NCI-H2107 (cell line): ENCODE measurements at regions not wholly inside any gene's neighbourhood (a gene's known extent, or its start where the extent isn't known, plus 50 kb on each side); places are given as distances from the start of the nearest gene placed in this dataset.
"Not testable (repeated sequence)": the region's sequence is repeated elsewhere in the genome, so short reads cannot be mapped to it uniquely, and the experiment has no call there.

ENCODE experiments used
- DNase-seq: peaks from one replicate; lab custom pipeline; 2025; lab: John Stamatoyannopoulos, UW

DNA sequence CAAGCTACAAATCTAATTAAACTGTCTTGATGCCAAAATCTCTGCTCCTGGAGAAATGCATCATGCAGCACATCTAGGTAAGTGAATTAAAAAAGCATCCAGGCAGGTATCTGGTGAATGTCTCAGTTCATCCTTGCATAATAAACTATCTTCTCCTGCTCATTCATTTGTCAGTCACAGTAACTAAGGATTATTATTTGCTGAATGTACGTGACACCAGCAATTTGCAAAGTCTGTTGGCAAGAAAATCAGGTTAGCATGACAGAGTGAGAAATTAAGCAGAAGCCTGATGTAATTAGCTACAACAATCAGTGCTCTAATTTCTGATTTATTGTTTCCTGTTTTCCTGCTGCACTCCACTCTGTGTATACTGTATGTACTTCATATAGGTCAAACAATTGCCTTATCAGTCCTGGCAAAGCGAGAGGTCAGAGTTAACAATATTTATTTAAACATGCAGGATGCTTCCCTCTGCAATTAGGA is 213.6 kb downstream of the FBXO8 start:
- no peak for DNase-seq

DNA sequence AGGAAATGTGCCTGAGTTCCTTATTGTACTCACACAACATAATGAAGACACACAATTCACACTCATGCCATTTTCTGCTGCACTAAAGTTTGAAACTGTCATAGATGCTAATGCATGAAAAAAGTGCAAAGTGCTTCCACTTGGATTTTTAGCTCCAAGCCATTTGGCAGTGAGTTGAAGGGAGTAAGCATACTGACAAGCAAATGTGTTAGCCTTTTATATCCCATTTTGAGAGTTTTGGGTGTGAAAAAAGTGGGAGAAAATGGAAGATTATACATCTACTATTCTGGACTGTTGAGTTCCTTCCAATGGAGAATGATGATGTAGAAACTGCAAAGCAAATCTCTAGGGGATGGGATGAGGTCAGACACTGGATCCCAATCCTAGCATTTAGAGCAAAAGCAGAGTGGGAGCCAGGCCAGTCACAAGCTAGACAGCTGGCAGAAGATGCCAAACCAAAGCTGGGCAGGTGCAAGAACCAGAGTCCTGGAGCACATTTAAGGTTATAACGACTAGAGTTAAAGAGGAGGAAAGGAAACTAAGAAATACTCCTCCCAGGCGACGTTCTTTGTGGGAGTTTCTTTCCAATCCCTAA is 216.8 kb downstream of the FBXO8 start:
- DNase-seq = no peak

DNA sequence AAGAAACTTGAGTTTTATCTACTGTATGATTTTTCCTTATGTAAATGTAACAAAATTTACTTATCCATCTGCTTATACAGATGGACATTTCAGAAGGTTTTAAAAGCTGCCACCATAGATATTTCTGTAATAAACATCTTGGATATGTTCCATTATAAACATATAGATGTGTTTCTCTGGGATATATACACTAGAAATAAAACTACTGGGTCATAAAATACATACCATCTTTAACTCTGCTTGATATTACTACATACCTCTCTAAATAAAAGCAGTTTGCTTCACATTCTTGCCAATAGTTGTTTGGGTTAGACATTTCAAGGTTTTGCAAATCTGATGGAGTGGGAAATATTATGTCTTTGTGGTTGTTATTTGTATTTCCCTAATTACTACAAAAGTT is 220.6 kb downstream of the FBXO8 start:
- no peak for DNase-seq

- DNase-seq = no peak
Measured at GRCh38 chr4:174061026-174061425, 222.4 kb downstream of the FBXO8 start.

- no peak for DNase-seq
Measured at GRCh38 chr4:174058846-174059245, 224.6 kb downstream of the FBXO8 start.

GRCh38 chr4:174056959-174057358 is 226.5 kb downstream of the FBXO8 start:
- no peak for DNase-seq

DNA sequence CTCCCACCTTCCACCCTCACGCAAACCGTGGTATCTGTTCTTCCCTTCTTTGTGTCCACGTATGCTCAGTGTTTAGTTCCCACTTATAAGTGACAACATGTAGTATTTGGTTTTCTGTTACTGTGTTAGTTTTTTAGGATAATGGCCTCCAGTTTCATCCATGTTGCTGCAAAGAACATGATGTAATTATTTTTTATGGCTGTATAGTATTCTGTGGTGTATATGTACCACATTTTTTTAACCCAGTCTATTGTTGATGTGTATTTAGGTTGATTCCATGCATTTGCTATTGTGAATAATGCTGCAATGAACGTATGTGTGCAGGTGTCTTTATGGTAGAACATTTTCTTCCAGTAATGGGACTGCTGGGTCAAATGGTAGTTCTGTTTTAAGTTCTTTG is 228.1 kb downstream of the FBXO8 start:
- DNase-seq = no peak

GRCh38 chr4:174053895-174054294 is 229.6 kb downstream of the FBXO8 start:
- no peak for DNase-seq

- no peak for DNase-seq
Measured at GRCh38 chr4:174047363-174047762, 236.1 kb downstream of the FBXO8 start.

- DNase-seq = not testable (repeated sequence)
Measured at GRCh38 chr4:174045829-174046228, 237.6 kb downstream of the FBXO8 start.

GRCh38 chr4:174045381-174045780 is 238.1 kb downstream of the FBXO8 start:
- no peak for DNase-seq

- DNase-seq = no peak
Measured at GRCh38 chr4:174041555-174042105, 241.8 kb downstream of the FBXO8 start.

GRCh38 chr4:174040287-174040686 is 243.2 kb downstream of the FBXO8 start:
- no peak for DNase-seq

DNA sequence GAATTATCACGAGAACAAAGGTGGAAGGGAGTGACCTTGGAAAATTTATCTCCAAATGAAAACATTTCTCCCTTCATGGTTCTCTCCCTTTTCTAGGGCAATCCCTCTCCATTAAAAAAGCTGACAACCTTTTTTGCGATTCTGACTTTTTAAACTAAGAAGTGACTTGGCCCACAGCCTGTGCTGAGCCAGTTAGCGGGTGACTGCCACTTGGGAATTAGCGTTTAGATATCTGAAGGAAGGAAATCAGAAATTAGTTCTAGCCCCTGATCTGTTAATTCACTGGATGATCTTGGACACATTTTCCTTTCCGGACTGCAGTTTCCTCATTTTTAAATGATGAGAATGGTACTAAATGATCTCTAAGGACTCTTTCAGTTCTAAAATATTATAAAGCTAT is 245.0 kb downstream of the FBXO8 start:
- no peak for DNase-seq

- no peak for DNase-seq
Measured at GRCh38 chr4:174037631-174038030, 245.8 kb downstream of the FBXO8 start.

DNA sequence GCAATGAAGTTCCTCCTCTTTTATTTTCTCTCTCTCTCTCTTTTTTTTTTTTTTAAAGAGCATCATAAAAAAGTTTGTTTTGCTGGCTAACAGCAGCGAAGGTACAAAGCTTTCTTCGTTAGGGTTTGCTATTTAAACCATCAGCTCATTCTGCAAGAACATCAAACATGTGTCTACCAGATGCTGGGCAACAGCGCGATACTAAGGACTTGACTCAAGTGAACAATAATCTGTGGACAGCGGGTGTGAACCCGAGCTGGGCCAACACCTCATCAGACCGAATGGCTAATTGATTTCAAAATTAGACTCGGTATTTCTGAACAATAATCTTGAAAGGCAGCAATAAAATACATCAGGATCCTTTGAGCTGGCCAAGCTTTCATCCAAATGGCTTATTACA is 246.4 kb downstream of the FBXO8 start:
- DNase-seq = no peak

DNA sequence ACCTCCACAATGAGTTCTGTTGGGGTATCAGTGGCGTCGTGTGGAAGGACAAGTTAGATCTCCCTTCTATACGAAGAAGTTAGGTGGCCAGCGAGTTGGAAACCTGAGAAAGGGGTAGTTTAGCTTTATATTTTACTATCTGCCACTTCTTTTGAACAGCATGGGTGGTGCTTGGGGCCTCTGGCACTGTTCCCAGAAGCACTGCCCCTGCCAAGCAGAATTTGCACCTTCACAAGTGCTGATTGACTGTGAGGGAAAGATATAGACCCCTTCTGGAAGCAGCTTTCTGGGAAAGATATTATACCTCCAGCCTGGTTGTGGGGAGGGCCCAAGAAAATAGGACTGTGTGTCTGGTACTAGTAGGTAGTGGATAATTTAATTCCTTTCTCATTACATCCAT is 246.9 kb downstream of the FBXO8 start:
- DNase-seq = no peak

- no peak for DNase-seq
Measured at GRCh38 chr4:174036111-174036510, 247.4 kb downstream of the FBXO8 start.

GRCh38 chr4:174023641-174024040 is 259.8 kb downstream of the FBXO8 start:
- no peak for DNase-seq

DNA sequence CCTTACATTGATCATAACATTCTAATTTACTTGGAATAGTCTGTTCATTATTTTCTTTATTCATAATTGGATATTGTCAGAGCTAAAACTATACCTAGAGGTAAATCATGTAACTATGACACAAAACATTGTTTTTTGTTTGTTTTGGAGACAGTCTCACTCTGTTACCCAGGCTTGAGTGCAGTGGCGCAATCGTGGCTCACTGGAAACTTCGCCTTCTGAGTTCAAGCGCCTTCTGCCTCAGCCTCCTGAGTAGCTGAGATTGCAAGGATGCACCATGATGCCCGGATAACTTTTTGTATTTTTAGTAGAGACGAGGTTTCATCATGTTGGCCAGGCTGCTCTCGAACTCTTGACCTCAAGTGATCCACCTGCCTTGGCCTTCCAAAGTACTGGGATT is 265.2 kb downstream of the FBXO8 start:
- no peak for DNase-seq

- no peak for DNase-seq
Measured at GRCh38 chr4:174016251-174016650, 267.2 kb downstream of the FBXO8 start.

GRCh38 chr4:174012886-174013259 is 270.6 kb downstream of the FBXO8 start:
- DNase-seq = no peak

- no peak for DNase-seq
Measured at GRCh38 chr4:174012135-174012885, 271.2 kb downstream of the FBXO8 start.

GRCh38 chr4:174010547-174010946 is 272.9 kb downstream of the FBXO8 start:
- no peak for DNase-seq
